GM19035 (cell line): ENCODE measurements at regions not wholly inside any gene's neighbourhood (a gene's known extent, or its start where the extent isn't known, plus 50 kb on each side); places are given as distances from the start of the nearest gene placed in this dataset.

ENCODE experiments used
- ATAC-seq: cut with Tn5 transposase; IDR thresholded peaks from one replicate; pipeline ENCODE4 v1.9.1; 2021; ENCODE audit not compliant: unreplicated experiment

GRCh38 chr3:117893001-117893400 lies 1141.6 kb downstream of the IGSF11 start:
- ATAC-seq: no peak

DNA sequence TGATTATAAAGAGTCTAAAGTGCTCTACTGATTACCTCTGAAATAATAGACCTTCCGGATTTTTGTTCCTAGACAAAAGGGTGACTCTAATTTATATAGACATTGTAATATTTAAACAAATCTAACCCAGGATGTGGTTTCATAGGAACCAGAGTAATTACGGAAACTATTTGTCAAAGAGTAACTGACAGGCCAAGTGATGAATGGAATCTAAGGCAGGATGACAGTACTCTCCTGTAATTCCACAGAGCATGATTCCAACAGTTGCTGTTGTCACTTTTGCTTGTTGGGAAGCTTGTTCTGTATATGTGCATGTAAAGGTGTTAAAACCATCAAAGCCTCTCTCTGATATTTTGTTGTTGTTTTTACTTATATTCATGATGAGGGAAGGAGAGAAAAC lies 1141.0 kb downstream of the IGSF11 start:
- ATAC-seq: no peak

DNA sequence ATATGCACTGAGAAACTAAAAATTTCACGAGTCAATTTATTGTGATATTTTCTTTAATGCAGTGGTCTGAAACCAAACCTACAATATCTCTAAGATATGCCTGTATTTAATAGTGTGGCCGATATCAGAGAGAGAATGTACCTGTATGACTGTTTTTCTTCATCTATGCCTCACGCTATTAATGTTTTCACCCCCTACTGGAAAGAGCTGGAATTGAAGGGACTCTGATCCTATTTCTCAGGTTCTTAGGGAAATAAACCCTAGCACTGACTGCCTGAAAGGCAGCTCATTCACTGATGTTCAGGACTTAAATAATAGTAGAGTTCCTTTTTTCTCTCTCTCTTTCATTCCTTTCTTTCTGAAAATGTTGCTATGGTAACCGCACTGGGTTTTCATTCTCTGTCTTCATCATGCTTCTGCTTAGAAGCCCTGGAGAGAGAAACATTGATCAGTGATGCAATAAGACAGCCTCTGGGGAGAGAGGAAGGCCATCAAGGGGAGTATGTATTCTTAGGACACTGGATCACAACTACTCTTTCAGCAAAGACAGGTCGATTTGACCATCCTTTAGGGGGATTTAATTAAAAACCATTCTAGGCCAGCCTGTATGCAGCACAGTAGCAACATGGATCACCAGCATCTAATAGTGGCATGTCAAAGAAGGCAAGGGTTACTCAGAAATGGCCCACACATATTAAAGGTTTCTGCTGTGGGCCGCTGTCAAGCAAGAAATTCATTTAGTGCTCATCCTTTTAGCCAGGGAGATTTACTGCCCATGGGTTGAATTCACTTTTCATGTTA lies 1135.7 kb downstream of the IGSF11 start:
- ATAC-seq: peak; percentile 54

GRCh38 chr3:117903226-117903625 lies 1131.4 kb downstream of the IGSF11 start:
- no peak for ATAC-seq

GRCh38 chr3:117910820-117911521 lies 1123.7 kb downstream of the IGSF11 start:
- no peak for ATAC-seq

- no peak for ATAC-seq
Observed at GRCh38 chr3:117912352-117912751, 1122.3 kb downstream of the IGSF11 start.

DNA sequence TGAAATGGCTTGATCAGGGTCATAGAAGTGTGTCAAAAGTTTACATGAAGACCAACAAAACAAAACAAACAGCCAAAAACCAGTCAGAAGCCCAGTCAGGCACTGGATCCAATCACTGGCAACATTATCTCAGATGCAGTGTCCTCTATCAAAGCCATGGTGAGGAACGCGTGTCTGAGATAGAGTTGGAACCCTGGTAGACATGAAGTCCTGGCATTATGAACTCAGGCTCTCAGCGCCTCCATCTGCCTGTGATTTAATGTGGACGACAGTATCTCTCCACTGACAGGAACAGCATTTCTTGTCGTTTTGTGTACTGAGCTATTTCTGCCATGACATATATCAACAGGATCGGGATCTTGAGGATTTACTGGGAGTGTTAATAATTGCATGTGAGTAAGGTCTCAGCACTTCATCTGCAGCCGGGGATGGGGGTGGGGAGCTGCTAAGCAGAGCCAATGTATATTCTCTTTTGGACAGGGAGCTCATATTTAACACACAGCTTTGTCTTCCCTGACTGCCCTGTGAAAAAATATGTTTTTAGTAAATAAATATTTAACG lies 1120.0 kb downstream of the IGSF11 start:
- no peak for ATAC-seq

GRCh38 chr3:117916839-117917238 lies 1117.8 kb downstream of the IGSF11 start:
- ATAC-seq: no peak

DNA sequence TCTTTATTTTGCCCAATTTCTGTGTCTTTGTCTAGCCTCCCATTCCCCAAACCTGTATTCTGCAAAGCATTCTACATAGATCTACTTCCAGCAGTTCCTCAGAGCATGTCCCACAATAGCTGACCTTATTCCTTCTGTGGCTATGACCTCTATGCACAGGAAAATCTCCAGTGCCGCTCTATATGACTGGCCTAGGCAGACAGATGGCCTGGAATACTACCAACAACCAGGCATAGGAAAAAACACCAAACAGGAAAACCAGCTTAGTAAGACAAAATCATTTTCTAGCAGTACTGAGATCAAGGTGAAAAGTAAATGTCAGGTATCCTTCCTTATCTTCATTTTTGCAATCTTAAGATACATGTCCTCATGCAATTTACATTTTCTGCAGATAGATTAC lies 1115.0 kb downstream of the IGSF11 start:
- ATAC-seq: no peak

GRCh38 chr3:117920253-117920898 lies 1114.3 kb downstream of the IGSF11 start:
- no peak for ATAC-seq

GRCh38 chr3:117921411-117921810 lies 1113.2 kb downstream of the IGSF11 start:
- no peak for ATAC-seq

DNA sequence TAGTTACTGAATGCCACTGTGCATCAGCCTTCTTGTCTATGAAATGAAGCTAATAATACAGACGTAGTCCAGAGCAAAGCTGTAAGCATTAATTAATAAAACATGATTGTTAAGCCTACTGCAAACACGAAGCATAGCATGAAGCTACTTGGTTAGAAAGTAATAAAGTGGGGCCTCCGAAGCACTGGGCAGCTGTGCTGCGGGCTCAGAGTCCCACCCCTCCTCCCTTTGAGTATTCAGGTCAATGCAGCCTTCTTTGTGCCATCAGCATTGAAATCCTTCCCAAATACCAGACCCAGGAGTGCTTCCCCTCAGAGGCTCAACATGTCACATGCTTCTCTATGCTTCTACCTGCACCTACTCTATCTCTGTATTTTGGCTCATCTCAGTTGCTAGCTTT lies 1112.6 kb downstream of the IGSF11 start:
- no peak for ATAC-seq

- ATAC-seq: no peak
Observed at GRCh38 chr3:117926819-117927218, 1107.8 kb downstream of the IGSF11 start.

GRCh38 chr3:117927825-117928224 lies 1106.8 kb downstream of the IGSF11 start:
- no peak for ATAC-seq

DNA sequence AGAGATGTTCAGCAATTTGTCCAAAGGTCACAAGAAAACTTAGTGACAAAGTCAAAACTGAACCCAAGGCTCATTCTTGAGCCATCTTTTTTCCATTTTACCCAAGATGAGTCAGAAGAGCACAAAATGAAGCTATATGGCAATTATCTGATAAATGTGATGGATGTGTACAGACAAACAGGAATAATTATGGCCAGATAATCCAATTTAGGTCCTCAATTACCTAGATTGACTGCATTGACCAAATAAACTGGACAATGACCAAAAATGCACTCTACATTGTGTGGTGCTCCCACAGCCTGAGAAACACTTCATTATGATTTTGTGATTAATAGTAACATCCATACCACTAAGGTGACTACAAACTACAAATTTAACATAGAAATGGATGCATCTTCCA lies 1105.8 kb downstream of the IGSF11 start:
- ATAC-seq: no peak

DNA sequence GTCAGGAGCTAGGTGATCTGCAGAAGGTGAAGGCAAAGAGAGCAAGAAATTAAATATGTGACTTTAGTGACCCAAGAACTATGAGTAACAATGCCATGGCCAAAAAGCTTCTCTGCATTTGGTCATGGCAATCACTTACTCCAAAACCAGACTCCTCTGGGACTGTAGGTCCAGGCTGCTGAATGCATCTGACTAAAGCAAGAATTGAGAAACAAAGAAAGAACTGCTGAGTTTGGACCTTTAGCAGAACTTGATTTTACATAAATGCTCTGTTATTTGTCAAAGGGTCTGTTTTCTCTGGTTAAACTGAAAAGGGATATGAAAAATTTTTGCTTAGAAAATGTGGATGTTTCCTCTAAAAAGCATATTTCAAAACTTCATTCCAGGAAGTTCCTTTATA lies 1102.2 kb downstream of the IGSF11 start:
- no peak for ATAC-seq

DNA sequence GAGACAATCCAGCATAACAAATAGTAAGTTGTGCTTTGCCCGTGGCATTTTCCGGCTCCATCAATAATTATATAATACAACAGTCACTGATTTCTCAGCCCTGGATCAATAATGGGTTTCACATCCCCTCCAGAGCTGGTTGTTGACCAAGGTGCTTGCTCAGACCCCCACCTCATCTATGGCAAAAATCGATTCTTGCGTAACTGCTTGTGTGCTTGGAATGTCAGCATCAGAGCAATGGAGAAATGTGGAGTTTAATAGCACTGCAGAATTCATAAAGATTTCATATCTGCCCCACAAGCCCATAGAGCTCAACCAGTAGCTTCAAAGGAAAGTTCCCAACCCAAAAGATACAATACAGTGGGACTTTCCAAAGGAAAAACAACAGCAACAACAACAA lies 1098.5 kb downstream of the IGSF11 start:
- no peak for ATAC-seq

DNA sequence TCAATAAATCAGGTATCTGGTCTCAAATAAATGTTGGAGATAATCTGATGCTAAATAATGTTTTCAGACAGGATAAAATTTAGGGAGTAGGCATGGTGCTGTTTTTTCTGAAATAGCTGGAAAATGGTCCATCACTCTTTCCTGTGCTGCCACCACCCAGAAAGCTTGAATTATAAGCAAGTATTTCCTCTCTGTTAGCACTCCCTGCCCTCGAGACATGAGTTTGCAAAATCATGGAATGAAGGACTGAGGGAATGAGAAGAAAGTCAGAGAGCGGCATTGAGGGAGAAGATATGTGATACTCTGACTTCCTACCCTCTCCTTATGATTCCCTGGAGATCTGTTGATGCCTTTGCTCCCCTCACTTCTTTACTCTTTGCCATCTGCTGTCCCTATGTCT lies 1095.7 kb downstream of the IGSF11 start:
- no peak for ATAC-seq

DNA sequence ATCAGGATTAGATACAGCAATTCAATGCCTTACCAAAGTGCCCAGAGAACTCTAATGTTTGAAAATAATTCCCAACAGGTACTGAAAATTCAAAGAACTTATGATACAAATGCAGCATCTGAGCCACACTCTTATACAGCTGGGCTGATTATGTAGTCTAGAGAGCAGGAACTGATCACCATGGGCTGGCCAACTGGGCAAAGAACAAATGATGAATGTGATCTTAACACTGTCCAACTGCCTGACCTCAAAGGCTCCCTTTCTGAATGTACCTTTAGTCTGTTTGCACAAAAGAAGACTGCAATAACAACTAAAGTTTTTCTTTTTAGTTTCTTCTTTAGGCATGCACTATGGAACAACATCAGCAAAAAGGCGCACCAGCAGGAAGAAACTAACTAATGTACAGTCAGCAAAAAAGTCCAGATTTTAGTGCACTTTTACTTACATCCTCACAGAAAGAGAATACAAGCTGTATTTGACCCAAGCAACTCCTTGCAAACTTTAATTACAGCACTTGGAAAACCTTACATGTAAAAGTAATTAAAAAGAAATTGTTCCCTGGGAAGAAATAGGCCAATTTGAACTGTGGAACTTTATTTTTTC lies 1095.1 kb downstream of the IGSF11 start:
- no peak for ATAC-seq

DNA sequence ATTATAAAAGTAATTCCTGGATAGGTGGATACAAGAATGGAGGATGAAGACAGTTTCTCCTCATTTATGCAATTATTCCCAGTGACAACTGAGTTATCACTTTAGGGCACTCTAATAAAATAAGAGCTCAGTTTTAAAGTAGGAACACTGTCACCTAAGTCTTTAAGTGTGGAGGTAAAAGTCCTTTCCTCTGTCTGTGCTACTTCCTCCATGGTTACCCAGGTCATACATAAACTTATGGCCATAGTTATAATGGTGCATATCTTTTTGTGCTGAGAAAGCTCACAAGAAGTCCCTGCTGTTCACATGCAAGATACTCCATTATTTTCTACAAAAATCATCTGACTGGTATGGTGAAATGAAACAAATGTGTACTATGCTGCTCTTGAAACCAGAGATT lies 1093.6 kb downstream of the IGSF11 start:
- ATAC-seq: no peak

DNA sequence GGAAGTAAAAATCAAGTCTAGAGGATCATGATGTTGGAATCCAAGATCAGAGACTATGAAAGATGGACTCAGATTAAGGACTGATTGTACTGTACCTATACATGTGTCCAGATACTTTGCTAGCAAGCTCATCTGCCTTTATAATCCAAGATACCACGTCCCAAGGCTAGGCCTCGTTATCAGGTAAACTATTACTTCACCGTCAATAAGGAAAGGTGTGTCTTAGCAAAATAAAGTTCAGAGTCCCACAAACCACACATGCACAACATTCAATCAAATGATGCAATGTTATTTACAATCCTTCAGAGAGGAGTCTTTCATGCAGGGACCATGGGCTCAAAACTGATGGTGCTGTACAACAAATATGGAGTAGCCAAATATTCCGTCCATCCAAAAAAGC lies 1092.9 kb downstream of the IGSF11 start:
- ATAC-seq: no peak
